T-helper 17 cell (primary cell): ENCODE measurements at regions not wholly inside any gene's neighbourhood (a gene's known extent, or its start where the extent isn't known, plus 50 kb on each side); places are given as distances from the start of the nearest gene placed in this dataset.

Experiments used
- ATAC-seq: fragments of 150-1000 bp; cut with Tn5 transposase; 2 replicates; pipeline ENCODE4 v1.10.0; 2021; ENCODE audit warnings: mild to moderate bottlenecking, moderate library complexity
- DNase-seq, 3 donors: peaks; one replicate each; pipeline versions ENCODE4 v3.0.0 to v3.0.0-alpha.2; 2020 to 2021
- H3K9me3 ChIP-seq: one replicate; pipeline ENCODE4 v1.7.0; 2013; ENCODE audit warnings: low read length, mild to moderate bottlenecking; ENCODE audit not compliant: control insufficient read depth, poor library complexity, severe bottlenecking
- H3K27ac Mint-ChIP-seq: one replicate; pipeline ENCODE4 v1.8.0; 2022; ENCODE audit warnings: mild to moderate bottlenecking, moderate library complexity, mixed read lengths
- H3K27me3 Mint-ChIP-seq: one replicate; pipeline ENCODE4 v1.8.0; 2022; ENCODE audit warnings: mixed read lengths
- H3K36me3 Mint-ChIP-seq: one replicate; pipeline ENCODE4 v1.8.0; 2022; ENCODE audit warnings: low read depth, mixed read lengths
- H3K4me1 Mint-ChIP-seq: one replicate; pipeline ENCODE4 v1.8.0; 2022; ENCODE audit warnings: mild to moderate bottlenecking, mixed read lengths
- H3K4me3 Mint-ChIP-seq: one replicate; pipeline ENCODE4 v1.8.0; 2022; ENCODE audit warnings: mild to moderate bottlenecking, moderate library complexity, mixed read lengths

DNA sequence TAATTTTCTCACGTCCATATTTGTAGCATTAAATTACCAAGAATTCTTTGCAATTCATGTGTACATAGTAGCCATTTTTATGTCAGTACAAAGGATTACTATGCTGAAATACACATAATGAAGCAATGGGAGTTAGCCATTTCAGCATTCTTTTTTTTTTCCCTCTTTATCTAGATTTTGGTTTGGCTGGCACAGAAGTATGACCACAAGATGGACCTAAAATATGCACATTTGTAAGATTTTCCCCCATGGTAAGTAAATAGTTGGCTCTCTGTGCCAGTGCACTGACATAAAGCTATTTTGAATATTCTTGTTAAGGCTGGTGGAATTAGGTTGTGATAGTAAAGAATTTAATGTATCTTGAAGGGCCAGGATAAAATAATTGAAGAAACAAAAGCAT lies 486.1 kb upstream of the BTBD3 start:
- ATAC-seq (no peak), DNase-seq (no peak)
- no peak overlapping the region for H3K27ac Mint-ChIP-seq
- H3K36me3 Mint-ChIP-seq = no peaks in the 10 kb centered on the region
- no peaks in the 10 kb centered on the region for H3K9me3 ChIP-seq
- H3K4me3 Mint-ChIP-seq = no peak overlapping the region
- no peaks in the 10 kb centered on the region for H3K4me1 Mint-ChIP-seq
- H3K27me3 Mint-ChIP-seq = no peaks in the 10 kb centered on the region

DNA sequence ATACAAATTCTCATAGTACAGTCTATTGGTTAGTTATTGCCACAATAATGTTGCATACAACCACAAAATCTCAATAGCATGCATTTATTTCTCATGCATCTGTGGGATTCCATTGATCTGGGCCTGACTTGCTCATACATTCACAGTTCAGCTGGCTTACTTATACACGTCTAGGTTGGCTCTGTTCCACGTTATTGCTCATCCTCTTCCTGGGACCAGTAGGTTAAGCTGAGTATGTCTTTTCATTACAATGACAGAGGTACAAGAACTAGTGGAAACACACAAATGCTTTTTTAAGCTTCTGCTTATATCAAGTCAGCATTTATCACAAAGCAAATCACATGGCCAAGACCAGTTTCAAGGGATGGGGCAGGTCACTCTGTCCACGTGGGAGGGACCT lies 485.3 kb upstream of the BTBD3 start:
- H3K9me3 ChIP-seq = no peaks in the 10 kb centered on the region
- no peak overlapping the region for H3K4me3 Mint-ChIP-seq
- no peak overlapping the region for H3K27ac Mint-ChIP-seq
- no peaks in the 10 kb centered on the region for H3K27me3 Mint-ChIP-seq
- DNase-seq = no peak
- H3K36me3 Mint-ChIP-seq = no peaks in the 10 kb centered on the region
- ATAC-seq = no peak
- H3K4me1 Mint-ChIP-seq = no peaks in the 10 kb centered on the region

DNA sequence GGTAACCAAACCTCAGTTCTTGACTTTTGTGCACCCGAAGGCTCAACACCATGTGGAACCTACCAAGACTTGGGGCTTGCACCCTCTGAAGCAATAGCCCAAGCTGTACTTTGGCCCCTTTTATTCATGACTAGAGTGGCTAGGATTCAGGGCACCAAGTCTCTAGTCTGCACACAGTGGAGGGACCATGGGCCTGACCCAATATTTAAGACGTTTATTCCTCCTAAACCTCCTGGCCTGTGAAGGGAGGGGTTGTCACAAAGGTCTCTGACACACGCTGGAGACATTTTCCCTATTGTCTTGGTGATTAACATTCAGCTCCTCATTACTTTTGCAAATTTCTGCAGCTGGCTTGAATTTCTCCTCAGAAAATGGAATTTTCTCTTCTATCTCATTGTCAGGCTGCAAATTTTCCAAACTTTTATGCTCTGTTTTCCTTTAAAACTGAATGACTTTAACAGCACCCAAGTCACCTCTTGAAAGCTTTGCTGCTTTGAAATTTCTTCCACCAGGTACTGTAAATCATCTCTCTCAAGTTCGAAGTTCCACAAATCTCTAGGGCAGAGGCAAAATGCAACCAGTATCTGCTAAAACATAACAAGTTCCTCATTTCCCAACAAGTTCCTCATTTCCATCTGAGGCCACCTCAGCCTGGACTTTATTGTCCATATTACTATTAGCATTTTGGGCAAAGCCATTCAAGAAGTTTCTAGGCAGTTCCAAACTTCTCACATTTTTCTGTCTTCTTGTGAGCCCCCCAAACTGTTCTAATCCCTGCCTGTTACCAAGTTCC lies 481.4 kb upstream of the BTBD3 start:
- Mint-ChIP-seq H3K27me3 (no peaks in the 10 kb centered on the region), H3K4me3 (no peak overlapping the region), H3K27ac (no peak overlapping the region), H3K36me3 (no peaks in the 10 kb centered on the region), H3K4me1 (no peaks in the 10 kb centered on the region)
- no peaks in the 10 kb centered on the region for H3K9me3 ChIP-seq
- DNase-seq = no peak
- ATAC-seq = no peak

DNA sequence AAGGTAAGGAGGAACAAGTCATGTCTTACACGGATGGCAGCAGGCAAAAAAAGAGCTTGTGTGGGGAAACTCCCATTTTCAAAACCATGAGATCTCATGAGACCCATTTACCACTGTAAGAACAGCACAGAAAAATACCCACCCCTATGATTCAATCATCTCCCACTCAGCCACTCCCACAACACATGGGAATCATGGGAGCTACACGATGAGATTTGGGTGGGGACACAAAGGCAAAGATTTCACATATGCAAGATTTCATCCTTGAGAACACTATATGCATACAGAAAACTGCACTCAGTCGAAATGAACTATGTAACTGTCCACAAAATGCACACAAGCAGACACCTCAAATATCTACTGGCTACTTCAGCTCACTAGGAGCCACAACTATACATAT lies 480.6 kb upstream of the BTBD3 start:
- ATAC-seq (no peak), DNase-seq (no peak)
- Mint-ChIP-seq H3K4me3 (no peak overlapping the region), H3K27me3 (no peaks in the 10 kb centered on the region), H3K36me3 (no peaks in the 10 kb centered on the region), H3K4me1 (no peaks in the 10 kb centered on the region), H3K27ac (no peak overlapping the region)
- H3K9me3 ChIP-seq = no peaks in the 10 kb centered on the region

DNA sequence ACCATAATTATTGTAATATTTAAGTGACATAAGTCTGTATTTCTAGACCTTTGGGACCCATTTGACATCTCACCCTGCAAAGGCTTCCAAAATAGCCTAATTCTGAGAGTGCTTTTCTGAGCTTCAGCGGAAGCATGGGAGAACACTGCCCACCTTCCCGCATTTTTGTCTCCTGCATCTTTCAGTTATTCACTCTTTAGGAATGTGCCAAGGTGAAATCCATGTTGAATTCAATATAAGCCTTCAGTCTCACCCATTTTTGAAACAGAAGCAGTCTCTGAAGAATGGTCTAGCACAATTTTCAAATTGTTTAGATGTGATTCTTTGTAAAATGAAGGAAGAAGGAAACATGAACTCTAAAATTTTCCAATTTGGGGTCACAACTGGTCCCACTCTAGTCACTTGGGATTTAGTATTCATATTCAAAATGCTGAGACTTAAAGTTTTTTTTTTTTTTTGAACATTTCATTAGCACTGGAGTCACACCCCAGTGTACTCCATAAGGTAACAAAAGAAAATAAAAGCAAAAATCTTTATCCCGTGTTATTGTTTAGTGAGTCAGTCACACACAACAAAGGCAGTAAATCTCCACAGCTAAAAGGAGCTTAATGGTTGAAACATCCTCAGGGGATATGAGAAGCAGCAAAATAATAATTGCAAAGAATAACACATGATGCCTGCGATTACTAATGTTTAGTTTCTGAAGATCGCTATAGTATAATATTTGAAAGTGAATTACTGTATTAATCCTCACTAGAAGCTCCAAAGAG lies 479.9 kb upstream of the BTBD3 start:
- Mint-ChIP-seq H3K4me3 (no peak overlapping the region), H3K27me3 (no peaks in the 10 kb centered on the region), H3K36me3 (no peaks in the 10 kb centered on the region), H3K4me1 (no peaks in the 10 kb centered on the region), H3K27ac (no peak overlapping the region)
- ATAC-seq (no peak), DNase-seq (no peak)
- no peaks in the 10 kb centered on the region for H3K9me3 ChIP-seq

DNA sequence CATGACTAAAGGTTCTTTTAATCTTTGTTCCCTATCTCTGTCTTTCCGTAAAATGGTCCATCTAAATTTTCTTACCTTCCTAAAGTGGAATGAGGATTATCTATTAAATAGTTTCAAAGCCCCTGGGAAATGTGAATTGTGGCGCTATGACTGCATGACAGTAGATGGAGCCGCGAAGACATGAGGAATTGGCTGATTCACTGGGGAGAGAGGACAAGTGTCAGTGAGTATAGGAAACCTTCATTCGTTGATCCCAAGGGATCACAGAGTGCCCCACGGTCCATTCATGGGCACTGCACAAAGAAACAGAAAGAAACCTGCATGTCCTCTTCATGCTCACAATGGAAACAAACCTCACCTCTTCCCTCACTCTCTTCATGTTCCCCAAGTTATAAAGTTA lies 479.3 kb upstream of the BTBD3 start:
- DNase-seq (no peak), ATAC-seq (no peak)
- Mint-ChIP-seq H3K27ac (no peak overlapping the region), H3K4me1 (no peaks in the 10 kb centered on the region), H3K4me3 (no peak overlapping the region), H3K36me3 (no peaks in the 10 kb centered on the region), H3K27me3 (no peaks in the 10 kb centered on the region)
- no peaks in the 10 kb centered on the region for H3K9me3 ChIP-seq

DNA sequence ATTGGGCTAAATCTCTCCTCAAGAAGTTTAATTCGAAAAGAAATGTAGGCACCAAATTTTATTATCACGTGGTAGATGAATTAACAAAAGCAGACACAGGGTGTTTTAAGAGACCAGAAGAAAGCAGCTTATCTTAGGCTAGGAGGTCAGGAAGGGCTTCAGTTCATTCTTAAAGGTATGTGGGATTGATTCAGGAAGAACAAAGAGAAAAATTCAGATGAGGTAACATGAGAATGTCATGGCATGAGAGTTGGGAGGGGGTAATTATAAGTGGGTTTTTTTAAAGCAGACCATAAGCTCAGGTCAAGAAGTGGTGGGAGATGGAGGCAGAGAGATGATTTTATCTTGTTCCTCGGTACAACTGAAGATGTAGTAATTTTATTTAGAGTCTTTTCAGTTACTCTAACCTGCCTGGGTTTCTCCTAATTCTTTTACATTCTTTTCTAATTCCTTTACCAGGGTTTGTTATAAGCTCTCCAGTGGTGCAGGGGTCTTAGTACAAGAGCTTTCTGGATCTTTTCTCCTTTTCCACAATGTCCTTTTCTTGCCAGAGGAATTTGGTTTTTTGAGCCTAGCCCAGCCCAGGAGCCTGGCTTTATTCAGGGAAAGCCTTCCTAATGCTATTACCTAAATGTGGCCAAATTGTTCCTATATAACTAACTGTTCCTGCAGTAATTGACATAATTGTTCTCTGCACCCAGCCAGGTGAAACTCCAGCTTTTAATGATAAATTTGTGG lies 474.1 kb upstream of the BTBD3 start:
- DNase-seq = no peak
- H3K4me1 Mint-ChIP-seq = no peaks in the 10 kb centered on the region

DNA sequence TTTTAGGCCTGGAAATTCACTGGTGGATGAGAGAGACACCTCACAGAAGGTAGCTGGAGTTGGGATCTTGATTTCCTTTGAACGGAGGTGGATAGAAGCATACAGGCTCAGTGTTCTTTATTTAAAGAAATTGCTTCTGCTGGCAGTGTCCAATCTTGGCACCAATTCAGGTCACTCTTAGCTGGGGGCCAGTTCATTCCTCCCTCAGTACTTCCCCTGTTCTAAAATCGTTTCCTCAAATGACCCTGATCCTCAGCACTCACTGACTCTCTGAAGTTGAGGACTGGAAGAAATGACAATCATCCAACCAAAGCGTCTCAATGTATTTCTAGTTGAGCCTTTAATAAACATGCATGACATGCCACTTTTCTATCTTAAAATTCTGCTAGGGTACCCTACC lies 472.5 kb upstream of the BTBD3 start:
- Mint-ChIP-seq H3K27me3 (no peaks in the 10 kb centered on the region), H3K27ac (no peak overlapping the region), H3K4me1 (no peaks in the 10 kb centered on the region), H3K36me3 (no peaks in the 10 kb centered on the region), H3K4me3 (no peak overlapping the region)
- no peak for ATAC-seq
- no peak for DNase-seq
- H3K9me3 ChIP-seq = no peaks in the 10 kb centered on the region

More for the DNA sequence above, 474.1 kb upstream of the BTBD3 start:
- Mint-ChIP-seq H3K27me3 (no peaks in the 10 kb centered on the region), H3K36me3 (no peaks in the 10 kb centered on the region), H3K4me3 (no peak overlapping the region), H3K27ac (no peak overlapping the region)
- ATAC-seq = no peak
- no peaks in the 10 kb centered on the region for H3K9me3 ChIP-seq

DNA sequence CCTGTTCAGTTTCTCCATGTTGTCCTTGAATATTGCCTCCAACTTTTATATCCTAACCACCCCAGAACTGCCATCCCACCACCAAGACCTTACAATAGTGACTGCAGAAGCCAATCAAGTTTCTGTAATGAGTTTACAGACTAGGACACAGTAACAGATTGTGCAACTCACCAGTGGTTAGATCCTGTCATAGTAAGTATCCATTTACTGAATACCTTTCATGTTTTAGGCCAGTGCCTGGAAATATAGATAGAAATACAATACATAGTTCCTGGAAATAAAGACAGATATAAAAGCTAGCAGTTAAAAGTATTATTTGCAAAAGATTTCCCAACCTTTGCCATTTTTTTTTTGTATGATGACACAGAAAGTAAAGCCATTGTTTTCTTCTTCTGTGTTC lies 471.8 kb upstream of the BTBD3 start:
- DNase-seq (no peak), ATAC-seq (no peak)
- H3K9me3 ChIP-seq = no peaks in the 10 kb centered on the region
- Mint-ChIP-seq H3K4me3 (no peak overlapping the region), H3K36me3 (no peaks in the 10 kb centered on the region), H3K27ac (no peak overlapping the region), H3K27me3 (no peaks in the 10 kb centered on the region), H3K4me1 (no peaks in the 10 kb centered on the region)

DNA sequence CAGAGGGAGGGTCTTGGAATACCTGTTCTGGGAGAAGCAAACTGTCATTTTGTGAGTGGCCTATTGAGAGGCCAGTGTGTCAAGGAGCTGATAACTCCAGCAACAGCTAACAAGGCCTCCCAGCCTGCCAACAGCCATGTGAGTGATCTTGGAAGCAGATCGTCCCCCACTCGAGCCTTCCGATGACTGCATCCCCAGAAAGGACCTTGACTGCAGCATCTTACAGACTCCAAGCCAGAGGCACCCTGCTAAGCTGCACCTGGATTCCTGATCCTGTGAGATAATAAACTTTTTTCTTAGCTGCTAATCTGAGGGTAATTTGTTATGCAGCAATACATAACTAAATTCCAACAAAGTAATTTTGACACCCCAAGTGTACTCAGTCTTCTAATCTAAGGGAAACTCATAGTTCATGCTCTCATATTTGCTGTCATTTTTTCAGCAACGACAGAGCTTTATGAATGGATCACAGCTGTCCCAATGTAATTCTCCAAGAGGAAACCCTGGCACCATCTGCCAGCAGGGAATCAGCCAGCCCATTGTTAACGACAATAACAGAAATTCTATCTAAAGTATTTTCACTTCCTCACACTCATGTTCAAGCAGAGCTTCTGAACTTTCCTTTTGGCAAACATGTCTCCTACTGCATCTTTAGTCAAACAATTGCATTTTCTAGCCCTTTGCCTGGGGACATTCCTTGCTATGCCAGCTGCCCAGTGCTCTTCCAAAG lies 470.2 kb upstream of the BTBD3 start:
- no peaks in the 10 kb centered on the region for H3K4me1 Mint-ChIP-seq
- H3K9me3 ChIP-seq = no peaks in the 10 kb centered on the region
- no peaks in the 10 kb centered on the region for H3K36me3 Mint-ChIP-seq
- no peak overlapping the region for H3K27ac Mint-ChIP-seq
- H3K4me3 Mint-ChIP-seq = no peak overlapping the region
- DNase-seq (no peak), ATAC-seq (no peak)
- no peaks in the 10 kb centered on the region for H3K27me3 Mint-ChIP-seq

DNA sequence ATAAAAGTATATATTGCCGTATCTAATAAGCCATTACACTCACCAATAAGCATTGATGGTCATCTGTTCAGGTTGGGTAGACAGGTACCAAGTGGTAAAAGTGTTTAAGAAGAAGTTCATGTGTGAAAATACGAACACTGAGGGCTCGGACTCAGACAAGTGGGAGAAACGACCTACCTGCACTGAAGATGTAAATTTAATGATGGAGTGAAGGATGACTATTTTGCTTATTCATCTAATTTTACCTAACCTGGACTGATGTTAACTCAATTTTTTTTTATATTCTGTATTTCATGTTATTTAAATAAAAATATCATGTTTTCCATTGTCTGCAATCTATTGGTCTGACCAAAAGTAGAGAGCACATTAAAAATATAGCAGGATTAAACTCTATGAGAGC lies 469.1 kb upstream of the BTBD3 start:
- Mint-ChIP-seq H3K4me3 (no peak overlapping the region), H3K36me3 (no peaks in the 10 kb centered on the region), H3K4me1 (no peaks in the 10 kb centered on the region), H3K27me3 (no peaks in the 10 kb centered on the region), H3K27ac (no peak overlapping the region)
- DNase-seq (no peak), ATAC-seq (no peak)
- no peaks in the 10 kb centered on the region for H3K9me3 ChIP-seq

DNA sequence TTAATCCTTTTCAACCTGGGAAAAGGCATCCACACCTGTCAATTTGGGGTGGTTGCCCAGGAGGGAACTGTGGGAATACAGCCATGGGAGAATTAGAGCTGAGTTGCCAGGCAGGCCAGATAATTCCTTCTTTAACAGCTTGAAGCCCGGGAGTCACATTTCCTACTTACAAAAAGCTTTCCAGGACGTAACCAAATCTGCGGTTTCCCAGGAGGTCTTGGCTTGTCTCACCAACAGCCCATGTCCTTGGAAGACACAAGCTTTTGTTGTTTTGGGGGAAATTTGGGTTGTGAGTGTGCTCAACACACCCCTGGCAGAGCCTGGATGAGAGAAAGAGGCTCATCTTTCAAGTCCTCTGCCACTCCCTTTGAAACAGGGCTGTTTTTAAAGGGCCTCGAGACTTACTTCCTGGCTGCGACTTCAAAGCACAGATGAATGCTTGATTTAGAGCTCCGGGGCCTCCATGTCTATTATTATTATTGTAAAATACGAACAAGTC lies 465.9 kb upstream of the BTBD3 start:
- Mint-ChIP-seq H3K36me3 (no peaks in the 10 kb centered on the region), H3K27ac (no peak overlapping the region), H3K4me3 (no peak overlapping the region), H3K4me1 (no peaks in the 10 kb centered on the region), H3K27me3 (no peaks in the 10 kb centered on the region)
- DNase-seq = no peak
- no peak for ATAC-seq
- no peaks in the 10 kb centered on the region for H3K9me3 ChIP-seq

DNA sequence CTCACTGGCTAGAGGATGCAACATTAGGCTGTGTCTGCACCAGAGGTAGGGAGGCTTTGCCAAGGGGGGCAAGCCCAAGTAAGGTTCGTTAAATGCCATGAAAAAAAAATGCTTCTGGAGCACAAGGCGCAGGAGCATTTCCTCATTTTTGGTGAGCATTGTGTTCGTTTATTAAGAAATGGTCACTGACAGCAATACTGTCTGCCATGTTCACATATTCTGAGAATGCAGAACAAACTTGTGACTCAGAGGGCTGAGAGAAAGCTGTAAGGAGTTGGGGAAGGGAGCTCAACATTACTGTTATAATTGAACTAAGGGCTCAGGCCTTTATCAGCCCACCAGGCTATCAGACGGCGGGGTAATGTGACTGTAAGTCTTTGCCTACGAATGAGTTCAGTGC lies 465.4 kb upstream of the BTBD3 start:
- Mint-ChIP-seq H3K4me3 (no peak overlapping the region), H3K27me3 (no peaks in the 10 kb centered on the region), H3K36me3 (no peaks in the 10 kb centered on the region), H3K4me1 (no peaks in the 10 kb centered on the region), H3K27ac (no peak overlapping the region)
- DNase-seq (no peak), ATAC-seq (no peak)
- no peaks in the 10 kb centered on the region for H3K9me3 ChIP-seq
